ENCODE measurements at regions not wholly inside any gene's neighbourhood (a gene's known extent, or its start where the extent isn't known, plus 50 kb on each side); places are given as distances from the start of the nearest gene placed in this dataset.

DNA sequence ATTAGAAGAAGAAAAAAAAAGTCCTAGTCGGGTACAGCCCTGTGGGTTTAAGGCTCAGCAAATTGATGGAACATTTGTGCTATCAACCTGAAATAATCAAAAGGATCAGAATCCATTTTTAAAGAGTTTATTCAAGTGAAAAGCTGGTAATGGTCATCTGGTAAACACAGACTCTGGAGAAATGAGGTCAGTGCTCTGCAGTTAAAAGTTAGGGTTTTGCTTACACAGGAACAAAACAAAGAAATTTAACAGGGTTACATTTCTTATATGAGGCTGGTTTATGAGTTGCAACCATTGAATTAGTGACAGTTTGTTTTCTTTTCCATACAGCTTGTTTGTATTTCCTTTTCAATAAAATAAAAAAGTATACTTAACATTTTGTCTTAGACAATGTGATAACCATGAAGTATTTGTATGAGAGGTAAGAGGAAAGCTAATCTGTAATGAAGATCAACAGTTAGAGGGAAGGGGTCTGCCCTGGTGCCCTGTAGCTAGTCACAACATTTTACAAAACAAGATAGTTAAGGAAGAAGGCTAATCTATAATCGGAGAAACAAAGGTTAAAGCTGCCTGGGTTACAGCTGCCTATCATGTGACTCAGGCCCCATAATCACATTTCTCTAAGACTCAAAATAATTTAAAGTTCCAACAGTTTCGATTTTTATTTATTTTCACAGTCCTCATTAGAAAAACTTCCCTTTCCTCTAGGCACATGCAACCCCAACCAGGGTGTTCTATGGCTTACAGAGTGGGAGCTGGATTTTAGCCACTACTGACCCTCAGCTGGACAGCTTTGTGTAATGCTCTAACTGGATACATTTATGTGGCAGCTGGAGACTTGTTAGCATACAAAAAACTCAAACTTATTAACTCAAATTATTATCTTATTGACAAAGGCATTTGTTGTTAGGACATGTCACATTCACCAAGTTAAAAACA, 98.1 kb upstream of the ACP3 start:
- intact Hi-C loops (cut with DNase I; ENCODE audit: low total_unique reads), result no loop called here
- Histone ChIP-seq H3K4me3 (no peak overlapping the region), H3K27me3 (no peaks in the 10 kb centered on the region), H3K36me3 (no peaks in the 10 kb centered on the region), H3K4me1 (no peaks in the 10 kb centered on the region), H3K9me3 (no peaks in the 10 kb centered on the region), H3K27ac (no peak overlapping the region)
- ATAC-seq (no peak), DNase-seq (no peak)
- in situ Hi-C loops (cut with MboI; ENCODE audit: low sequenced_read_pairs in 4 of 4), result no loop called here
- no peak for TF ChIP-seq POLR2A (IDR thresholded peaks at IDR 0.05)
- TF ChIP-seq, protein P1, sequence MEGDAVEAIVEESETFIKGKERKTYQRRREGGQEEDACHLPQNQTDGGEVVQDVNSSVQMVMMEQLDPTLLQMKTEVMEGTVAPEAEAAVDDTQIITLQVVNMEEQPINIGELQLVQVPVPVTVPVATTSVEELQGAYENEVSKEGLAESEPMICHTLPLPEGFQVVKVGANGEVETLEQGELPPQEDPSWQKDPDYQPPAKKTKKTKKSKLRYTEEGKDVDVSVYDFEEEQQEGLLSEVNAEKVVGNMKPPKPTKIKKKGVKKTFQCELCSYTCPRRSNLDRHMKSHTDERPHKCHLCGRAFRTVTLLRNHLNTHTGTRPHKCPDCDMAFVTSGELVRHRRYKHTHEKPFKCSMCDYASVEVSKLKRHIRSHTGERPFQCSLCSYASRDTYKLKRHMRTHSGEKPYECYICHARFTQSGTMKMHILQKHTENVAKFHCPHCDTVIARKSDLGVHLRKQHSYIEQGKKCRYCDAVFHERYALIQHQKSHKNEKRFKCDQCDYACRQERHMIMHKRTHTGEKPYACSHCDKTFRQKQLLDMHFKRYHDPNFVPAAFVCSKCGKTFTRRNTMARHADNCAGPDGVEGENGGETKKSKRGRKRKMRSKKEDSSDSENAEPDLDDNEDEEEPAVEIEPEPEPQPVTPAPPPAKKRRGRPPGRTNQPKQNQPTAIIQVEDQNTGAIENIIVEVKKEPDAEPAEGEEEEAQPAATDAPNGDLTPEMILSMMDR (IDR thresholded peaks at IDR 0.05 in 4 of 5, conservative IDR thresholded peaks at IDR 0.05 in 1 of 5), result no peak

DNA sequence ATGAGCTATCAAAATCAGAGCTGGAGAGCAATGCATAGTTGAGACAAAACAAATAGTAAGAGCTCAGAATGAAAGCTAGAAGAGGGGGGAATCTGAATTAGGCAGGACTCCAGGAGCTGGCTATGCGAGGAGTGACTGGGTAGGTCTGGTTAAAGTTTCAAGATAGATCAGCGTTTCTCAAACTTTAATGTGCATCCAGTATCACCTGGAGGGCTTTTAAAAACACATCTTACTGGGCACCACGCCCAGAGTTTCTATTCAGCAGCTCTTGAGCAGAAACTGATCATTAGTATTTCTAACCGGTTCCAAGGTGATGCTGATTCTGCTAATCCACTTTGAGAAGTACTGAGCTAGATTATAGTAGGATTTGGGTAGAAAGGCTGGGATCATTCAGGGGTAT, 96.2 kb upstream of the ACP3 start:
- Histone ChIP-seq H3K4me3 (no peak overlapping the region), H3K27ac (no peak overlapping the region), H3K36me3 (no peaks in the 10 kb centered on the region), H3K9me3 (no peaks in the 10 kb centered on the region), H3K4me1 (no peaks in the 10 kb centered on the region), H3K27me3 (no peaks in the 10 kb centered on the region)
- DNase-seq (no peak), ATAC-seq (no peak)
- in situ Hi-C loops (cut with MboI; ENCODE audit: low sequenced_read_pairs in 4 of 4) (no loop called here), intact Hi-C loops (cut with DNase I; ENCODE audit: low total_unique reads) (no loop called here)
- no peak for TF ChIP-seq POLR2A (IDR thresholded peaks at IDR 0.05)
- TF ChIP-seq, protein P1 (IDR thresholded peaks at IDR 0.05 in 4 of 5, conservative IDR thresholded peaks at IDR 0.05 in 1 of 5), result no peak

DNA sequence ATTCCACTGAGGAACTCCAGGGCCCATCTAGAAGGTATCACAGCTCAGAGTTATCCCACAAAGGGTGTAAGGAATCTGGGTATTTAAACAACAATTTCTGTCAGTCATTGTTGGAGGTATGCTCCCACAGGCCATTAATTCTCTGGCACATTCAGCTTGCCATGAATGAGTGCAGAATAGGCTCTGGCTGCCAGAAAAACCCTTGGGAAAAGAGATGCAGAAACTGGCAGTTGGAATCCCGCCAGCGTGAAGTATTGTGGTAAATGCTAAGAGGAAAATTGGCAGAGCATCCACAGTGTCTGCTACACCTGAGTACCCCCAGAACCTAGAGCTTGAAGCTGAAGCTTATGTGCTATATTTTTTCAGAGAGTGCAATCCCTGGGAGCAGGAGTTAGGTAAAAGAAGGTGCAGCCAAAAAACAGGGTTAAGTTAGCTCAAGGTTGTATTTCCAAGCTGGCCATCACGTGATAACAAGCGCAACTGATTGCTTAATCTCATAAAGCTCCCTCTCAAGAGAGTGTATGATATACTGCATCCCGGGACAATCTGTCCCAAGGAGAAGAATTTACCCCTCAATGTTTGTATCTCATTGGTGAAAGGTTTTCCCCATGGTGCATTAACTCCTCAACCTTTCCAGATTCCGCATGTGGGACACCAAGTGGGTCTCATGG, 94.2 kb upstream of the ACP3 start:
- in situ Hi-C loops (cut with MboI; ENCODE audit: low sequenced_read_pairs in 4 of 4), result no loop called here
- Histone ChIP-seq H3K4me1 (no peaks in the 10 kb centered on the region), H3K36me3 (no peaks in the 10 kb centered on the region), H3K9me3 (no peaks in the 10 kb centered on the region), H3K27me3 (no peaks in the 10 kb centered on the region), H3K27ac (no peak overlapping the region), H3K4me3 (no peak overlapping the region)
- ATAC-seq, result no peak
- TF ChIP-seq POLR2A (IDR thresholded peaks at IDR 0.05), result no peak
- intact Hi-C loops (cut with DNase I; ENCODE audit: low total_unique reads), result no loop called here
- DNase-seq, result no peak

DNA sequence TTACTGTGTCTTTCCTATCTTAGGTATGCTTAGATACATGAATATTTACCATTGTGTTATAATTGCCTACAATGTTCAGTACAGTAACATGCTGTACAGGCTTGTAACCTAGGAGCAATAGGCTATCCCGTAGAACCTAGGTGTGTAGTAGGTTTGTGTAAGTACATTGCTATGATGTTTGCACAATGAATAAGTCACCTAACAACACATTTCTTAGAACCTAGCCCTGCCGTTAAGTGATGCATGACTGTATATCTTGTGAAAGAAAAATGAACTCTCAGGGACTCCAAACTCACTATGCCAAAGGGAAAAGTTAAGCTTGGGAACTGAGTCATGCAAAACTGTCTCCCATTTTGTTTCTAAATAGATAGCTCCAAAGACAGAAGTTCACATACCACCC, 91.5 kb upstream of the ACP3 start:
- DNase-seq, result no peak
- H3K36me3 ChIP-seq, result no peaks in the 10 kb centered on the region
- H3K4me1 ChIP-seq, result no peaks in the 10 kb centered on the region
- no peaks in the 10 kb centered on the region for H3K27me3 ChIP-seq
- ATAC-seq, result no peak
- intact Hi-C loops (cut with DNase I; ENCODE audit: low total_unique reads), result no loop called here
- H3K4me3 ChIP-seq, result no peak overlapping the region
- no peaks in the 10 kb centered on the region for H3K9me3 ChIP-seq
- no peak overlapping the region for H3K27ac ChIP-seq
- in situ Hi-C loops (cut with MboI; ENCODE audit: low sequenced_read_pairs in 4 of 4), result no loop called here
- TF ChIP-seq POLR2A (IDR thresholded peaks at IDR 0.05), result no peak
- TF ChIP-seq, protein P1 (IDR thresholded peaks at IDR 0.05 in 4 of 5, conservative IDR thresholded peaks at IDR 0.05 in 1 of 5), result no peak

DNA sequence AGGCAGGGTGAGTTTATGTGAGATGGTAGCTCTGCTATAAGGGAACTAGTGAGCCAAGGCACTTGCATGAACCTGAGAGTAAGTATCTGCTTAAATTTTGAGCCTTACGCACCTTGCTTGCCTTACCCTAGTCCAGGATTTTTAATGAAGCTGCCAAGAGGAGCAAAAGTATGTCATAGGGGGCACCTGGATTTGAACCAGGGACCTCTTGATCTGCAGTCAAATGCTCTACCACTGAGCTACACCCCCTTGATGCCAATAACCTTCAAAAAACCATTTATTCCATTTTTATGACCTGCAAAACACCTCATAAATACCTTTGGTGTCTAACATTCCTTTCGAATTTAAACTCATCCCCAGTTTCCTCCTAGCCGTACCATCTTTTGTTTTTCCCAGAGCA, 88.3 kb upstream of the ACP3 start:
- Histone ChIP-seq H3K27ac (no peak overlapping the region), H3K9me3 (no peaks in the 10 kb centered on the region), H3K36me3 (no peaks in the 10 kb centered on the region), H3K4me3 (no peak overlapping the region), H3K4me1 (peaks cover 0 to 5% of the 10 kb centered on the region in 2 donors), H3K27me3 (no peaks in the 10 kb centered on the region)
- intact Hi-C loops (cut with DNase I; ENCODE audit: low total_unique reads), result no loop called here
- ATAC-seq (no peak), DNase-seq (no peak)
- in situ Hi-C loops (cut with MboI; ENCODE audit: low sequenced_read_pairs in 4 of 4), result no loop called here
- TF ChIP-seq POLR2A (IDR thresholded peaks at IDR 0.05), result no peak
- TF ChIP-seq, protein P1 (IDR thresholded peaks at IDR 0.05 in 4 of 5, conservative IDR thresholded peaks at IDR 0.05 in 1 of 5), result no peak
